HG02642 (cell line): ENCODE measurements at regions not wholly inside any gene's neighbourhood (a gene's known extent, or its start where the extent isn't known, plus 50 kb on each side); places are given as distances from the start of the nearest gene placed in this dataset.
"Not testable (repeated sequence)": the region's sequence is repeated elsewhere in the genome, so short reads cannot be mapped to it uniquely, and the experiment has no call there.

Experiments used
- ATAC-seq: cut with Tn5 transposase; IDR thresholded peaks from one replicate; pipeline ENCODE4 v1.9.1; 2021; ENCODE audit warnings: mild to moderate bottlenecking; ENCODE audit not compliant: unreplicated experiment, poor library complexity

GRCh38 chr10:94123258-94123995 is 129.7 kb downstream of the PLCE1 start:
- no peak for ATAC-seq

GRCh38 chr10:94124147-94124546 is 130.4 kb downstream of the PLCE1 start:
- ATAC-seq = not testable (repeated sequence)

- not testable (repeated sequence) for ATAC-seq
Observed at GRCh38 chr10:94125268-94125667, 131.5 kb downstream of the PLCE1 start.

- no peak for ATAC-seq
Observed at GRCh38 chr10:94125856-94126255, 132.1 kb downstream of the PLCE1 start.

- no peak for ATAC-seq
Observed at GRCh38 chr10:94129393-94130130, 135.8 kb downstream of the PLCE1 start.

- ATAC-seq = no peak
Observed at GRCh38 chr10:94131885-94132284, 138.2 kb downstream of the PLCE1 start.

GRCh38 chr10:94133239-94133638 is 139.5 kb downstream of the PLCE1 start:
- no peak for ATAC-seq

GRCh38 chr10:94137747-94138146 is 144.0 kb downstream of the PLCE1 start:
- ATAC-seq = no peak

GRCh38 chr10:94138391-94138790 is 144.7 kb downstream of the PLCE1 start:
- no peak for ATAC-seq

GRCh38 chr10:94143261-94143660 is 149.5 kb downstream of the PLCE1 start:
- ATAC-seq = no peak

- ATAC-seq = no peak
Observed at GRCh38 chr10:94146313-94146712, 152.6 kb downstream of the PLCE1 start.

- no peak for ATAC-seq
Observed at GRCh38 chr10:94146746-94147145, 153.0 kb downstream of the PLCE1 start.

- no peak for ATAC-seq
Observed at GRCh38 chr10:94149702-94150101, 156.0 kb downstream of the PLCE1 start.

- no peak for ATAC-seq
Observed at GRCh38 chr10:94150541-94151184, 156.9 kb downstream of the PLCE1 start.

GRCh38 chr10:94155722-94156271 is 162.1 kb downstream of the PLCE1 start:
- no peak for ATAC-seq

GRCh38 chr10:94156453-94156852 is 162.7 kb downstream of the PLCE1 start:
- ATAC-seq = no peak

GRCh38 chr10:94165158-94165611 is 171.5 kb downstream of the PLCE1 start:
- not testable (repeated sequence) for ATAC-seq

- ATAC-seq = no peak
Observed at GRCh38 chr10:94172332-94172731, 178.6 kb downstream of the PLCE1 start.

GRCh38 chr10:94173594-94173993 is 179.9 kb downstream of the PLCE1 start:
- no peak for ATAC-seq

GRCh38 chr10:94174838-94175237 is 181.1 kb downstream of the PLCE1 start:
- no peak for ATAC-seq
